ENCODE measurements at regions not wholly inside any gene's neighbourhood (a gene's known extent, or its start where the extent isn't known, plus 50 kb on each side); places are given as distances from the start of the nearest gene placed in this dataset.

DNA sequence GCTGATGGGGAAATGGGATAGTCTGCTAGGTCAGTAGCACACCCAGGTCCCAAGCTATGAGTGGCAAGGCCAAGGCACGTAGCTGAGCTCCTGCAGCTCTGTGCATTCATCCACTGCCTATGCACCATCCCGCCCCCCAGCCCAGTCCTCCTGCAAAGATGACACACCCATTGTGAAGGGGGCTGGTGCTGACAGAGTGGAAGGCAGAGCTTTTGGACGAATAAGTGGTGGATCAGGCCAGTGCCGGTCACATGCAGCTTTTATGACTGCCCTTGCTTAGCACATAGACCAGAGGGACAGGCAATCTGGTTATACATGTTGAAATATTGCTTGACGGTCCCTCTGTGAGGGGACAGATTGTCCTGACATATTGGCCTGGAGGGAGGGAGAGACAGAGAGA lies 494.3 kb downstream of the PTPRU start (continued):
- TF ChIP-seq, protein P1, sequence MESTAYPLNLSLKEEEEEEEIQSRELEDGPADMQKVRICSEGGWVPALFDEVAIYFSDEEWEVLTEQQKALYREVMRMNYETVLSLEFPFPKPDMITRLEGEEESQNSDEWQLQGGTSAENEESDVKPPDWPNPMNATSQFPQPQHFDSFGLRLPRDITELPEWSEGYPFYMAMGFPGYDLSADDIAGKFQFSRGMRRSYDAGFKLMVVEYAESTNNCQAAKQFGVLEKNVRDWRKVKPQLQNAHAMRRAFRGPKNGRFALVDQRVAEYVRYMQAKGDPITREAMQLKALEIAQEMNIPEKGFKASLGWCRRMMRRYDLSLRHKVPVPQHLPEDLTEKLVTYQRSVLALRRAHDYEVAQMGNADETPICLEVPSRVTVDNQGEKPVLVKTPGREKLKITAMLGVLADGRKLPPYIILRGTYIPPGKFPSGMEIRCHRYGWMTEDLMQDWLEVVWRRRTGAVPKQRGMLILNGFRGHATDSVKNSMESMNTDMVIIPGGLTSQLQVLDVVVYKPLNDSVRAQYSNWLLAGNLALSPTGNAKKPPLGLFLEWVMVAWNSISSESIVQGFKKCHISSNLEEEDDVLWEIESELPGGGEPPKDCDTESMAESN (CRISPR knock-in tag; conservative IDR thresholded peaks at IDR 0.05) = no peak
- TF ChIP-seq HHEX (CRISPR knock-in tag; IDR thresholded peaks at IDR 0.05) = no peak
- TF ChIP-seq ZNF512 (CRISPR knock-in tag; IDR thresholded peaks at IDR 0.05) = no peak
- TF ChIP-seq YEATS4 (CRISPR knock-in tag; IDR thresholded peaks at IDR 0.05; ENCODE audit: borderline replicate concordance) = no peak
- no peak for TF ChIP-seq ZBED4 (CRISPR knock-in tag; IDR thresholded peaks at IDR 0.05; ENCODE audit: borderline replicate concordance)
- TF ChIP-seq, protein P2, sequence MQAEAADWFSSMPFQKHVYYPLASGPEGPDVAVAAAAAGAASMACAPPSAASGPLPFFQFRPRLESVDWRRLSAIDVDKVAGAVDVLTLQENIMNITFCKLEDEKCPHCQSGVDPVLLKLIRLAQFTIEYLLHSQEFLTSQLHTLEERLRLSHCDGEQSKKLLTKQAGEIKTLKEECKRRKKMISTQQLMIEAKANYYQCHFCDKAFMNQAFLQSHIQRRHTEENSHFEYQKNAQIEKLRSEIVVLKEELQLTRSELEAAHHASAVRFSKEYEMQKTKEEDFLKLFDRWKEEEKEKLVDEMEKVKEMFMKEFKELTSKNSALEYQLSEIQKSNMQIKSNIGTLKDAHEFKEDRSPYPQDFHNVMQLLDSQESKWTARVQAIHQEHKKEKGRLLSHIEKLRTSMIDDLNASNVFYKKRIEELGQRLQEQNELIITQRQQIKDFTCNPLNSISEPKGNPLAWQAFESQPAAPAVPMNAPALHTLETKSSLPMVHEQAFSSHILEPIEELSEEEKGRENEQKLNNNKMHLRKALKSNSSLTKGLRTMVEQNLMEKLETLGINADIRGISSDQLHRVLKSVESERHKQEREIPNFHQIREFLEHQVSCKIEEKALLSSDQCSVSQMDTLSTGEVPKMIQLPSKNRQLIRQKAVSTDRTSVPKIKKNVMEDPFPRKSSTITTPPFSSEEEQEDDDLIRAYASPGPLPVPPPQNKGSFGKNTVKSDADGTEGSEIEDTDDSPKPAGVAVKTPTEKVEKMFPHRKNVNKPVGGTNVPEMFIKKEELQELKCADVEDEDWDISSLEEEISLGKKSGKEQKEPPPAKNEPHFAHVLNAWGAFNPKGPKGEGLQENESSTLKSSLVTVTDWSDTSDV (CRISPR knock-in tag; IDR thresholded peaks at IDR 0.05) = no peak
